ENCODE measurements at regions not wholly inside any gene's neighbourhood (a gene's known extent, or its start where the extent isn't known, plus 50 kb on each side); places are given as distances from the start of the nearest gene placed in this dataset.

DNA sequence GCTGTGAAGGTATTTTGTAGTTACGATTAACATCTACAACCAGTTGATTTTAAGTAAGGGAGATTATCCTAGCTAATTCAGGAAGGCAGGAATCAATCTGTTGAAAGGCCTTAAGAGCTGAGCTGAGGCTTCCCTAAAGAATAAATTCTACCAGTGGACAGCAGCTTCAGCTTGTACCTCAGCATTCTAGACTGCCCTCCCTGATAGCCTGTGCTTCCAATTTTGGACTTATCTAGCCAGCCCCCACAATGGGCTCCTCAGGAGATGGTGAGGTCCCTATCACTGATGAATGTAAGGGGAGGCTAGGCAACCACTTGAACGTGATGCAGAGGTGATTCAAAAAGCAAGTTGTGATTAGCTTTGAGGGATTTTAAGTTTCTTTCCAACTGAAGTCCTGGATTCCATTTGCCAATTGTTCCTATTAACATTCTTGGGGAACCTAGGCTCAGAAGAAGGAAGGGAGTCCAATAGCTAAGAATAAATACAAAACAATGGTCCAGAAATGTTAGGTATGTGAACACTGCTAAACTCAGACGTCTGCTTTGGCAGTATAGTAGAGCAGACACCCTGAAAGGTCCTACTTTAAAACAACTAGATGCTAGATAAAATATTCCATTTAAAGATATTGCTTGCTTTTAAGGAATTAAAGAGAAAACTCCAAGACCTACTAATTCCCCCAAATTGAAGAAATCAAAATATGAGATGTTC, 404.3 kb upstream of the TENM4 start (continued):
- TF ChIP-seq RNF2 (IDR thresholded peaks at IDR 0.05; ENCODE audit: borderline replicate concordance, low read depth, low read length, missing control alignments, poor library complexity, severe bottlenecking), result no peak
- no peak for TF ChIP-seq GTF2F1 (IDR thresholded peaks at IDR 0.05; ENCODE audit: borderline replicate concordance, low read depth, low read length)
- TF ChIP-seq TAF1 (IDR thresholded peaks at IDR 0.05; ENCODE audit: low read depth, low read length), result no peak
- no peak for TF ChIP-seq NANOG (IDR thresholded peaks at IDR 0.05; ENCODE audit: insufficient read depth, low read depth, low read length, poor library complexity, severe bottlenecking)
- TF ChIP-seq SUZ12 (IDR thresholded peaks at IDR 0.05; ENCODE audit: low read length), result no peak

Measured in H1 (cell line).